COLO668 (cell line): ENCODE measurements at regions not wholly inside any gene's neighbourhood (a gene's known extent, or its start where the extent isn't known, plus 50 kb on each side); places are given as distances from the start of the nearest gene placed in this dataset.

Experiments used
- DNase-seq: peaks from one replicate; lab custom pipeline; 2025; ENCODE audit not compliant: unreplicated experiment; lab: John Stamatoyannopoulos, UW

DNA sequence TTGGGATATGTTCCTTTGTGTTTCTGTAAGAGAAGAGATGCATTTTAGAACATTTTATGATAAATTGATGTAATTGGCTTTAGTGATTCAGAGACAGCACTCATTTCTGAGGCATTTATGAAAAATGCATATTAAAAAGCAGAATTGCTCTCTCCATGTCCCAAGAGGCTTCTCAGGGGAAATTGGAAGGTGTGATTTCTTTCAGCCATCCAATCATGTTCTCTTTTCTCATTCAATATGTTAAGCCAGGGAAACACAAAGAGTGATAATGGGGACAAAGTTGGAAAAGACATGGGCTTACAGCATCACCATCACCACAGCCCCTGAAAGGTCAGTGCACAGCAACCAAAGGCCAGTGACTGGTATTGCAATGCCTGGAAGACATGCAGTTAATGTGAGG, 129.9 kb upstream of the COL1A2 start:
- DNase-seq = no peak

GRCh38 chr7:94265456-94265855, 129.2 kb upstream of the COL1A2 start:
- DNase-seq = no peak

GRCh38 chr7:94266238-94266644, 128.5 kb upstream of the COL1A2 start:
- no peak for DNase-seq

DNA sequence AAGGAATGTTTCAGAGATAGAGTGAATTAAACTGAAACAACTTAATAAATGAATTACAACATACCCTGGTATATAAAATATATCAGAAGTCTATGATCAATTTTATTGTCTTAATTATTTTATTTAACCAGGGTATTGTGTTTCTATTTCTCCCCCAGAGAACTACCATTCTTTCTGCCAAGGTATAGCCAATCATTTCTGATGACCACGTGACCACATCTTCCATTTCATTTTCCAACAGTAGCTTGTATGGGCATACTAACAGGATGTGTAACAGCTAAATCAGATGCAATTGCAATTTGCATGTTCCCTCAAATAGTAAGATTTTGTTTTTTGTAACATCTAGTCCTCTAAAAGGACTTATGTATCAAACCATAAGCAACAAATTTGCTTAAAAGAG, 123.9 kb upstream of the COL1A2 start:
- DNase-seq = no peak

GRCh38 chr7:94272821-94273583, 121.7 kb upstream of the COL1A2 start:
- no peak for DNase-seq

DNA sequence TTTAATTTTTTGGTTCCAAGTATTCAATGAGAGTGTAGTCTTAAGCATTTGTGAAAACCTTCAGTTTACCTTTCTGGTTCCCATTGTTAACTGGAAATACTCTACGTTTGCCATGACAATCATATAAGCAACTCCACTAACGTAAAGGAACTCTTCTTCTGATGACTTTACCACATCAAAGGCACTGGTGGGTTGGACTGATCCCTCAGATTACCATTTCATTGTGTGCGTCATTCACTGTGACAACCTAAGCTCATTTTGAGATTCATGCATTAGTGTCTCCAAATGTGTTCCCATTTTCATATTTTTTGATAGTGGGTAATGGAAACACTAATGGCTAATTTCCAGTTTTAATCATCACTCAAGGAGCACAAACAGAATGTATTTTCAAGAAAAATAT, 119.9 kb upstream of the COL1A2 start:
- DNase-seq = no peak

DNA sequence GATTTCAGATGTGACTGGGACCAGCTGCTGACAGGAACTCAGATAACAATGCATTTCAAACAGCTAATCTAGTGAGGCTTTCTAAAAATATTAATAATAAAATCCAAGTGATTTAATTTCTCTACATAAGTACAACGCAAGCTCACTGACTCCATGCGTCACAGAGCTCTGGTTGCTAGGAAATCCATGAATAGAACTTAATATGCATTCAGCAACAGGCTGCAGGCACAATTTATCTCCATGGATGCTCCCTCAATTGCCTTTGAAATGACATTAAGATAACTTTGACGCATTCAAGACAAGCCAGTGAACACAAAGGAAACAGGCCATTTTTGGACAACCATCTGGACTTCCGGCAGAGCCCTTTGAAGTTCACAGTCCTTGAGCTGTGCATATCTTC, 118.7 kb upstream of the COL1A2 start:
- no peak for DNase-seq

- DNase-seq = no peak
Measured at GRCh38 chr7:94276795-94277194, 117.9 kb upstream of the COL1A2 start.

GRCh38 chr7:94277236-94277635, 117.5 kb upstream of the COL1A2 start:
- DNase-seq = no peak

DNA sequence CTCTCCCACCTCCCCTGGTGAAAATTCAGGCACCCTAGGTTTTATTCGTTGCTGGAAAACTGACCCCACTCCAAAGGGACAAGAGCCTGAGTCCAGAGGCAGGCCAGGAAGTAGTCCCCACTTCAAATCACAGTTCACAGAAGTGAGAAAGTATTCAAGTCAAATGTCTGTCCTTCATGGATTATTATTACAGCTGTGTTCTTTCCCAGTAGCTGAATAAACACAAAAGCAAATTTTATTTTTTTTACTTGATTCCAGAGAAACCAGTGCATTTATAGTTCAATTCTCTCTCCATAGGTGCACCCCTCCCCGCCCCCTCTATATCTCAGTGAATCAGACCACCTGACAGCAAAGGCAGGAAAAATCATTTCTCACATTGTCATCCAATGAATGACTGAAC, 113.8 kb upstream of the COL1A2 start:
- no peak for DNase-seq

GRCh38 chr7:94284104-94284503, 110.6 kb upstream of the COL1A2 start:
- DNase-seq = no peak

- no peak for DNase-seq
Measured at GRCh38 chr7:94286111-94286510, 108.6 kb upstream of the COL1A2 start.

GRCh38 chr7:94288096-94288495, 106.6 kb upstream of the COL1A2 start:
- DNase-seq = no peak

DNA sequence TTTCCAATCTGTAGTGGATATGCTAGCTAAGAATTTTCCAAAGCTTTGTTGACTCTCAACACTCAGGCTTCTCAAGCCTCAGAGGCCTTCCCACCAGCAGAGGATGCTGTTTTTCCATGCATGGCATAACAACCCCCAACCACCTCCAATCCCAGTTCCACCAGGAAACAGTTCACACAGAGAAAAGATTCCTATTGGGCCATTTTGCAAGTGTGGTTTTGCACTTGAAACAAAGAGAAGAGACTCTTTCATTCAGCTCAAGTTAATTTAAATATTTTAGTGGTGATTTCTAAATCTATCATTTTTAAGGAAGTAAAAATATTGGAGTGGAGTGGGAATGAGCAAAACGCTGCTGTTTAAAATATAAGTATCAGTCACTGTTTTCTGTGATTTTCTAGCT, 105.6 kb upstream of the COL1A2 start:
- DNase-seq = peak; percentile 60

- DNase-seq = no peak
Measured at GRCh38 chr7:94294471-94295131, 100.1 kb upstream of the COL1A2 start.

DNA sequence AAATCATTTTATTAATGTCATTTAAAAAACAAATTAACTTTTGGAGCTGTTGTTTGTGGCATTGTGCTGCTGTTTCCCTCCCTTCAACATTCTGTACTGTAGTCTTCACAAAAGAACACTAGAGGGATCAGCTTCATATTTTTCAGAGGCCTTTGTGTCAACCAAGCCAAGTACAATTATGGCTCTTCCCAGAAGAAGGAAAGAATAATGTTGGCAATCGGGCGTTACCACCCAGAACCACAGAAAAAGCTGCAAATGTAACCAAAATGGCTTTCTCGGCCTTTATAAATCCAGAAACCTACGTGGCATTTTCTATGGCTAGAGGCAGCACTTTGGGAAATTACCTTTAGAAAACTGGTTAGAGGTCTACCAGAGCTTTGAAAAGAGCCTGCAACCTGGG, 98.8 kb upstream of the COL1A2 start:
- DNase-seq = no peak

- DNase-seq = no peak
Measured at GRCh38 chr7:94296881-94297280, 97.8 kb upstream of the COL1A2 start.

DNA sequence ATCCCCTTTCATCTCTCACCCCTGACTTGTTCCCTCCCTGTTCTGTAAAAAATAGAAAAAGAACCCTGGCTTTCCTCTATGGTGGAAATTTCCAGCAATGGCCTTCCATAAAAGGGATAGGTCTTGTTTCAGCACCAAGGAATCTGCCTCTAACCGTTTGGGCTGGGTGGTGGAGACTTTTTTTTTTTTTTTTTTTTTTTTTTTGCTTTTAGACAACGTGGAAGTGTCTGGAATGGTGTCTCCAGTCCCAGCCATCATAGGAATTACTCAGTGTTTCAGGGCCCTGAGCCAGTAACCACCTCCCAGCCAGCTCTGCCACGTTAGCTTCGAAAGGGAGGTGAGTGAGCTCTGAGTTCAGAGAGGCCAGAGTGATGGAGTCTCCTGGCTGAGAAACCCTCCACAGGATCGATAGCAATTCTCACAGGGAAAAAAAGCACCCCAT, 97.3 kb upstream of the COL1A2 start:
- DNase-seq = no peak

DNA sequence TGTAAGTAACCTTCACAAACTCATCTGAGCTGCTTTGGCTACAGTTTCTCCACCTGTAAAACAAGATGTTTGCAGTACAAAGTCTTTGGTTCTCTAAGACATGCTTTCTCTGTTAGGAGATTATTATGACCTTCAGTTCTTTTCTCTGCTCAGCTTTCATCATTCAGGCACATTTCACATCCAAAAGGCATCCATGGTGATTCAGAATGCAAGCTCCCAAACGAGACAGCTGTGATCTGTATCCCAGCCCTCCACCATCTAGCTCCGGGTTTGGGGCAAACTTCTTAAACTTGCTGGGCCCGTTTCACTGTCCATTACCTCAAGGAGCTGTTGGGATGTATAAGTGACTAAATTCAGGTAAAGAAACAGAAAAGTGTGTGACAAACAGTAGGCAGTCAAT, 95.8 kb upstream of the COL1A2 start:
- no peak for DNase-seq

DNA sequence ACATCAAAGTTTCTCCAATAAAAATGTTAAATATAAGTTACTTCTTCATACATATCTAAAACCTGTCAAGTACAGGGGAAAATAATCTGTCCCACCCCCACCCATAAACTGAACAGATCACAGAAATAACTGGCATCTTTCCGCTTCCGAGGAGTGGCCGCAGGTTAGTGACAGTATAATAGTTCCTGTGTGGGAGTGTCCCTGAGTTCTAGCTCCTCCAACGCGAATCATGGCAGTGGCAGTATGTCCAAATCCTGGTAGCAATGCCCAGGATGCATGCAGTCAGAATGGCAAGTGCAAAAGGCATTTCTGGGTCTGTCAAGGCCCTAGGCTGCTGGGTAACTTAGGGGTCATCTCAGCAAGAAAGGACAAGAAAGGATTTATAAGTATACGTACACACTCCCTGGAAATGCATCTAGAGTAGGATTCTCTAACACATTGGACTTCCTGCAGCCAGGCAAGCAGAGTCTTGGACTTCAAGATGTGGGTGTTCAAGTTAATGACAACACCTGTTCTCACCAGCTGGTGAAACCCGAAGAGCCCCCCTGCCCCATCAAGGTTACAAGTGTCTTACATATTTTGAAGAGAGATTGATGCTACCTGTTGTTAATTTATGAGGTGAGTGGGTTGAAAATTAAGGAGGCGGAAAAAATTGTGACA, 94.4 kb upstream of the COL1A2 start:
- DNase-seq = no peak

DNA sequence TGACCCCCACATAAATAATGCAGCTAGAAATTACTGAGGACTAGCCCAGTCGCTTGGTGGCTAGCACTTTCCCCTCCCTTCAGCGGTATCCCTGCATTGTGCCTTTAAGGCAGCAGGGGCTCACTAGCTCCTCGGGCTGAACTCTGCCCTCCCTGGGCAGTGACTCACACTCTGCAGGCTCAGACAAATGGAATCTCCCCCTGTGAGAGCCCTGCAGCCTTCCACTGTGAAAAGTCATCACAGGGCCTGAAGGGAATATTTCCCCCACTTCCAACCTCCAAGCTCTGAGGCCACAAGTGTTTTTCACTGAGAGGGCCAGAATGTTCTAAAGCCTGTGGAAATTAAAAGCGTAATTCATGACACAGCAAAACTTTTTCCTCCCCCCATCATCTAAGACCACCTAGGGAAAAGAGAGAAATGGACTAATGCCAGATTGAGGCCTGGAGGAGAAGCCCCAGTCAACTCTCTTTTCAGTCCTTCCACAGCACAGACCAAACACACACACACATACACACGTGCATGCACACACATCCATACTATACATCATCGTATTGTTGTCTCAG, 93.6 kb upstream of the COL1A2 start:
- DNase-seq = peak; percentile 29

- DNase-seq = no peak
Measured at GRCh38 chr7:94303118-94303517, 91.6 kb upstream of the COL1A2 start.
